ENCODE measurements at regions not wholly inside any gene's neighbourhood (a gene's known extent, or its start where the extent isn't known, plus 50 kb on each side); places are given as distances from the start of the nearest gene placed in this dataset.

DNA sequence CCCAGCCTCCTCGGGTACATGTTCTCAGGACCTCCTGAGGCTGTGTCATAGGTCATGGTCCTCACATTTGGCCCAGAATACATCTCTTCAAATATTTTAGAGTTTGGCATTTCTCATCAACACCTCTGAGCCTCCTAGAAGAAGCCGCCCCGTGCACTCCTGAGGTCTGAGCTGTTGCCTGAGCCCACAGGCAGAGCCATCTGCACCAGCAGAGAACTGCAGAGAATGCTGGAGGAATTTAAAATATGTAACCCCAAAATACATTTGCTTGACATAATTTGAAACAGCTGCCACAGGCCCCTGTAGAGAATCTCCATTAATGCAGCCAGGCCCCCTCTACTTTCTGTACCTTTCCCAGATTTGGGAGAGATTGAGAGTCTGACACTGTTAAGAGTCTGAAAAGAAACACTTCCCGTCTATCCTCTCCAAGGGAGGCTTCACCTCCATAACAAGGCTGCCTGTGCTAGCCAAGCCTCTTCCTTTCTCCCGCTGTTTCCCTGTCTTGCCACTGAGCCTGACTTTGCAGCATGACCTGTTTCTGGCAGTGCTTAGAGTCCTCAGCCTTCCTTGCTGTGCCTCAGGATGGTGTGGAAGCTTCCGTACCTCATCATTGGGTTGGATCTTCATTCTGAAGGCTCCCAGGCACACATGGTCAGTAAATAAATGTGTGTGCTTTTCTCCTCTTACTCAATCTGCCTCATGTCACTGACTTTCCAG, 95.4 kb upstream of the SFSWAP start:
- TF ChIP-seq, protein P1, sequence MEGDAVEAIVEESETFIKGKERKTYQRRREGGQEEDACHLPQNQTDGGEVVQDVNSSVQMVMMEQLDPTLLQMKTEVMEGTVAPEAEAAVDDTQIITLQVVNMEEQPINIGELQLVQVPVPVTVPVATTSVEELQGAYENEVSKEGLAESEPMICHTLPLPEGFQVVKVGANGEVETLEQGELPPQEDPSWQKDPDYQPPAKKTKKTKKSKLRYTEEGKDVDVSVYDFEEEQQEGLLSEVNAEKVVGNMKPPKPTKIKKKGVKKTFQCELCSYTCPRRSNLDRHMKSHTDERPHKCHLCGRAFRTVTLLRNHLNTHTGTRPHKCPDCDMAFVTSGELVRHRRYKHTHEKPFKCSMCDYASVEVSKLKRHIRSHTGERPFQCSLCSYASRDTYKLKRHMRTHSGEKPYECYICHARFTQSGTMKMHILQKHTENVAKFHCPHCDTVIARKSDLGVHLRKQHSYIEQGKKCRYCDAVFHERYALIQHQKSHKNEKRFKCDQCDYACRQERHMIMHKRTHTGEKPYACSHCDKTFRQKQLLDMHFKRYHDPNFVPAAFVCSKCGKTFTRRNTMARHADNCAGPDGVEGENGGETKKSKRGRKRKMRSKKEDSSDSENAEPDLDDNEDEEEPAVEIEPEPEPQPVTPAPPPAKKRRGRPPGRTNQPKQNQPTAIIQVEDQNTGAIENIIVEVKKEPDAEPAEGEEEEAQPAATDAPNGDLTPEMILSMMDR (IDR thresholded peaks at IDR 0.05; ENCODE audit: poor library complexity) = no peak
- no peak for TF ChIP-seq EZH2 (IDR thresholded peaks at IDR 0.05; ENCODE audit: borderline replicate concordance)
